HG03196 (cell line): ENCODE measurements at regions not wholly inside any gene's neighbourhood (a gene's known extent, or its start where the extent isn't known, plus 50 kb on each side); places are given as distances from the start of the nearest gene placed in this dataset.

Experiments used
- ATAC-seq: cut with Tn5 transposase; IDR thresholded peaks from one replicate; pipeline ENCODE4 v1.9.1; 2021; ENCODE audit not compliant: unreplicated experiment

DNA sequence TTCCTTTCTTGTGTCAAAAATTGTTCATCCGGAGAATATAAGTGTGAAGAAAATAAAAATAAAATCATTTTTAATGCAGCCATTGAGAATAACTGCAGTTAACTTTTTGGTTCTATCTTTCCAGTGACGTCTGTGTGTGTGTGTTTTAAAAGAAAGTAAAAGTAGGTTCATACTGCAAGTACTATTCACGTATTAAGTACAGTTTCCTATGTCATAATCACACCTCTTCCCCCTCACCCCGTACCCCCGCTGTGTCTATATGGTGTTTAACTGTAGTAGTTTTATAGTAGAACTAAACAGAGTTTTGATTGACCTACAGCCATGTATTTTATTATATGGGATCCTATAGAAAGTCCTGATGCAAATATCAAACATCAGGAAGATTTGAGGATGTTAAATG, 78.5 kb upstream of the CLCN4 start:
- no peak for ATAC-seq

DNA sequence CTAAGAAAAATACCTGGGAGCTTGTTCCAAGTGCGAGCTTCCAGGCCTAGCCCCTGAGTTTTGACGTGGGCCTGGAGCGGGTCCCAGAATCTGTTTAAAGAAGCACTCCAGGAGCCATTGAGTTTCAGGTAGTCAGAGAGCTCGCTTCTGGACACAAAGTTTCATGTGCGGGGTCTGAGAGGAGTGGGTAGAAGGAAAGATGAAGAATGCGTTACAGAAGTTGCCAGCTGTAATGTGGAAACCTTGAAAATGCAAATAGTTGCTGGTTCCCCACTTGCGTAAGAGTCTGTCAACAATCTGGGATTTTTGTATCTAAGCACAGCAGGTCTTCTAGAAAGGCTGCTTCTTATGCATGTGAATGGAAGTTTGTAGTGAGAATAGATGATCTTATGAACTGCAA, 77.5 kb upstream of the CLCN4 start:
- no peak for ATAC-seq

DNA sequence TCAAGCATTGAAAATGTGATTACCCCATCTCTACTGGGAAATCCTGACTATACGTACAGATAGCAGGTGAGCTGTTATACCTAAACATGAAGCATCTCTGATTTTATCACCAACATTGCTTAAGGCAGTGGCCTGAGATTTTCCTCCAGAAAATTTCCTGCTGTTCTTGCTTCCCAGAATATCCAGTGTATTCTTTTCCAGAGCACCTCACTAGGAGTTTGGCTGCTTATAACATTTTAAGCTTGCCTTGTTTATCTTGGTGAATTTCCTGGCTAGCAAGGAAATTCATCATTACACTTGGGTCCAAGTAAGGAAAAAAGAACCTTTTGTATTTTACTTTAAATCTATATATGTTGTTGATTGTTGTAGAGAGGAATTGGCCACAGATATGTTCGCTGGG, 73.0 kb upstream of the CLCN4 start:
- ATAC-seq: no peak

DNA sequence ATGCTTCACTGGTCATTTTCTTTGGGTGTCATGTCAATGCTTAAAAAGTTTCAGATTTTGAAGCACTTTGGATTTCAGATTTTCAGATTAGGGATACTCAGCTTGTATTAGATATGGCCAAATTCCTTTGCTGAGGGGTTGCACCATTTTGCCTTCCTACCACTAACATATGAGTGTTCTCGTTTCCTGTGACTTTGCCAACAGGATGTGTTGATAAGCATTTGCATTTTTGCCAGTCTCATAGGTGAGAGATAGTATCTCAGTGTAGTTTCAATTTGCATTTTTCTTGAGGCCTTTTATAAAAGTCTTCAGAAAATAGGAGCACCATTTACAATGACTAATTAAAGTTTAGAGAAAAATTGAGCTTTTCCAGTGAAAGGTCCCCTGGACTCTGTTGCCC, 71.6 kb upstream of the CLCN4 start:
- no peak for ATAC-seq

DNA sequence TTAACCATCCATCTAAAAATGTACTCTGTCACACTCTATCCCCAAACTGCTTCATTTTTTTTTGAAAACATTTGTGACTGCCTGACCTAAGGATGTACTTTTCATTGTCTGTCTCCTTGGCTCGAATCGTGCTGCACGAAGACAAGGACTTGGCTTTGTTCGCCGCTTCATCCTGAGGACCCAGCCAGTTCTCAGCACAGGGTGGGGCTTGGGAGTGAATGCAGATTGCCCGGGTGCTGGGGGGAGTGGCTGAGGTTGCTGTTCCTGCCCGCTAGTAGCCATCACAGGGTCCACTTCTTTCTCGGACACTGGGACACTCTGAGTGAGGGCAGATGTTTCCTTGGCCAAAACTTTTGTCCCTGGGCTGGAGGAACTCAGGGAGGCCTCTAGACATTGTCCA, 70.1 kb upstream of the CLCN4 start:
- ATAC-seq: no peak

DNA sequence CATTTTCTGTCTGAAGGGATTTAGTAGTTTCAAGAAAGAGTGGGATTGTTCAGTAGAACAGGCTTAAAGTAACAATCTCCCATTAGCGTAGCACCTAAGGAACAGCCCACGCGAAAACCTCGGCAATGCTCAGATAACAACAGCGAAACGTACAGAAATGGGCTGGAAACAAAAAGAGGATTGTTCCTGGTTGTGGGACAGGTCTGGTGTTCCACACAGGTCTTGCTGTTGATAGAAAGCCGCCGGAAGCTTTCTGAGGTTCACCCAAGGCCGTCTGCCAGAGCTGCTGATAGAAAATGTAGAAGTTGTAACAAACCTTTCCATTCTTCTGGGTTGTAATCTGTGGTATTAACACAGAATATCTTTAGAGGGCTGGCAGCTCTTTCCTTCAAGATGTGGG, 69.4 kb upstream of the CLCN4 start:
- no peak for ATAC-seq

DNA sequence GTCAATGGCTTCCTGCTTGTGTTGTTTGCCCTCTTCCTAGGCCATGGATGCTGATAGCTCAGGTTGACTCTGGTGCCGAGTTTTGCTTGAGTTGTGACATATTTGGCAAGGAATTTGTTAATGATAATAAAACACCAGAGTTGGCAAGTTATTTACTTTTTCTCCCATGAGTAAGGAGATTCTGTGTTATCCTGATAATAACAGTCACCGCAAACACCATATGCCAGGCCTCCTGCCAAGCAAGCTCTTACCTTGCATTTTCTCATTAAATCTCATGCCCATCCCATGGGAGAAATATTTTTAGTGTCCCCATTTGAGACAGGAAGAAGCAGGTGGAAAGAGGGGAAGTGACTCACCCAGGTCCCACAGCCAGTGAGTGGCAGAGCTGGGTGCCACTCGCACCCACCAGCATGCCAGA, 67.4 kb upstream of the CLCN4 start:
- ATAC-seq: no peak

DNA sequence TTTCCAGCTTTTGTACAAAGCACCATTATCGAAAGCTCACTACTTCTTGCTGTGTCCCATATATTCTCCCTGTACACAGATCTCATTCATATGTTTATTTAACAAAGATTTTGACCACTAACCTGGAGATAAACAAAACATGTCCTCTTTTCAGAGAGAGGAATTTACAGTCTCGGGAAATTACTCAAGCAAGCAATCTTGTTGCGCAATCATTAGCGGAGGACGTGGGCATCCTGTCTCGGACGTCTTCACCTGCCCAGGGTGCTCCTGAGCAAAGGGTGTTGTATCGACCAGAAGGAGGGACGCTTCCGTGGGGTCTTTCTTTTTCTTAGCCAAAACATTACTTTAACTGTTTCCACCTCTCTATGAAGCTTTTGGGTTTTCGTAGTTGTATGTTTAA, 66.5 kb upstream of the CLCN4 start:
- no peak for ATAC-seq

DNA sequence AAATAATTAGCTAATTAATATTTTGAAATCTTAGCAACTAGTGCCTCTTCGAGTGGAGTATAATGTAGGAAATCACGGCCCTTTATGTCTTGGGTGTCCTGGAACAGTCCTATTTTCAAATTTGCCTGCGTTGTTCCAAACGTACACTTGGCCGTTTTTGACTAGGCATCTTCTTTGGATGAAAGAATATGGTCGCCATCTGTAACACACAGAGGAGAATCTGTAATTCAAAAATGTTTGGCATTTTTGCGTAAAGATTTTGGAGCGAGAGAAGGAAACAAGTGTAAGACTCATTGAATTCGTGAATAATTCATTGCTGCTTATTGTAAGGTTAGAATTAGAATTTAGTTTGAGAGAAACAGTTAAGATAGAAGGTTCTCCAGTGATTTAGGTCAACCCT, 61.5 kb upstream of the CLCN4 start:
- ATAC-seq: no peak

DNA sequence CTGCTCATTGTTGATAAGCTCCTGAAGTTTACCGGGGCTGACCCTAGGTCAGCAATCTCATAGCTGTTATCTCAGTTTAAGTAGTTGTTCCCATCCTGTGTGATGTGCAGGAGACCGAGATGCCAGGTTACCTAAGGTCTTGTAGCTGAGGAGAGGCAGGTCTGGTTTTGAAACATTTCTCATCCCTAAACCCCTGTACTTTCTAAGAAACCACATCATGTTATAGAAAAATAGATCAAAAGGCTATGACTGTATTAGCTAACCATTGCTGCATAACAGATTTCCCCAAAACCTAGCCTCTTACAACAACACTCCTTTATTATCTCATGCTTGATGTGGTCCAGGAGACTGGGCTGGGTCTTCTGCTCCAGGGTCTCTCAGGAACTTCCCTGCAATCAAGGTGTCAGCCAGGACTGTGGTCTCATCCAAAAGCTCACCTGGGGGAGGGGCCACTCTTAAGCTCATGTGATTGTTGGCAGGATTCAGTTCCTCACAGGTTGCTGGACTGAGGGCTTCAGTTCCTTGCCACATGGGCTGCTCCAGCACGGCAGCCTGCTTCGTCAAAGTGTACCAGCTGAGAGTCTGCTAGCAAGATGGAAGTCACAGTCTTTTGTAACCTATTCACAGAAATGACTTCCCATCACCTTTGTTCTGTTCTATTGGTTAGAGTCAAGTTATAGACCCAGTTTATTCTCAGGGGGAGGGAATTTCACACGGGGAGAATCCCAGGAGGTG, 60.9 kb upstream of the CLCN4 start:
- ATAC-seq: no peak

DNA sequence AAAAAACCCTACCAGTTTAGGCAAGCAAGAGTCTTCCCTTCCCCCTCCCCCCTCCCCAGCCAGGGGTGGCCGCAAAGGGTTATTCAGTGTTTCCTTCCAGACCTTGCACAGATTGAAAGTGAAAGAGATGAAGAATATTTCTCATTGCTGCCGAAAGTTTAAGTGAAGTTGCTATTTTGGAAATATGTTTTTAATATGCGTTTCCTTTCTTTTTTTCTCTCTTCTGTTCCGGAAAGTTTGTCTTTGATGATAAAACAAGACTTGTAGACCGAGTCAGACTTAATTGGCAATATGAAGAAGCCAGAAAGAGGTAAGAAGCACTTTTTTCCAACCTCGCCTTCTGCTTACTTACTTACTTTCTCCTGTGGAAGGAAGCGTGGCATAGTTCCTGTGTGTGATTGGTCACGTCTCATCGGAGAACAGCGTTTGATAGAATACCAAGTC, 58.5 kb upstream of the CLCN4 start:
- ATAC-seq: peak; percentile 77

DNA sequence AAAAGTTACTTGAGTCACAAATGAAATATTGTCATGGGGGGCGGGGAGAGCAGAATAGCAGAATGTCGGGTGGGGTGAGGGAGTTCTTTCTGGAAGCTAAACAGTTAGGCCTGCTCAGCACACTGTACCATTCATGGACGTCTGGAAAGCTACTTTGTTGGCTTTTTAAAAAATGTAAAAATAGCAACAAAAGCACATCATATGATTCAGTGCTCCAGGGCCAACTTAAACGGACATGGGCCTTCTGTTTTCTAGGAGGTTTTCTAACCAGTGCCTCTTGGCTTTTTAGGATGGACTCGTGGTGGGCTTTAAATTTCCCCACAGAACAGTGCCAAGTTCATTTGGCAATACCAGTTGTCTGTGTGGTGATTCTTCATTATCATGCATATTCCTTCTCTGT, 57.4 kb upstream of the CLCN4 start:
- no peak for ATAC-seq

DNA sequence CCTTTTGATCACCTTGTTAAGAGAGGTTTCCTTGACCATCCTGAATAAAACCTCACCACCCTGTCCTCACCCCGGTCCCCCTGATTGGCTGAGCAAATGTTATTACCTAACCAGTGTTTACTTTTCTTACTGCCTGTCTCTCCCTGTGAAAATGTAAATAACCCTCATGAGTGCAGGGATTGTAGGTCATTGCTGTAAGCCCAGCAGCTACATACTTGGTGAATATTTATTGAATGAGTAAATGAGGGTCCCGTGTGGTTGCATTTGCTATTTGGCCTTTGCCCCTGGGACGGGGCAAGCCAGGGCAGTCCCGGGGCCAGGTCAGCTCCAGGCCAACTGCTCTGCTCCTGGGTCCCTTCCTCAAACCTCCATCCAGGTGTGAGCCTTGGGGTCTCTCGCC, 55.5 kb upstream of the CLCN4 start:
- ATAC-seq: no peak

DNA sequence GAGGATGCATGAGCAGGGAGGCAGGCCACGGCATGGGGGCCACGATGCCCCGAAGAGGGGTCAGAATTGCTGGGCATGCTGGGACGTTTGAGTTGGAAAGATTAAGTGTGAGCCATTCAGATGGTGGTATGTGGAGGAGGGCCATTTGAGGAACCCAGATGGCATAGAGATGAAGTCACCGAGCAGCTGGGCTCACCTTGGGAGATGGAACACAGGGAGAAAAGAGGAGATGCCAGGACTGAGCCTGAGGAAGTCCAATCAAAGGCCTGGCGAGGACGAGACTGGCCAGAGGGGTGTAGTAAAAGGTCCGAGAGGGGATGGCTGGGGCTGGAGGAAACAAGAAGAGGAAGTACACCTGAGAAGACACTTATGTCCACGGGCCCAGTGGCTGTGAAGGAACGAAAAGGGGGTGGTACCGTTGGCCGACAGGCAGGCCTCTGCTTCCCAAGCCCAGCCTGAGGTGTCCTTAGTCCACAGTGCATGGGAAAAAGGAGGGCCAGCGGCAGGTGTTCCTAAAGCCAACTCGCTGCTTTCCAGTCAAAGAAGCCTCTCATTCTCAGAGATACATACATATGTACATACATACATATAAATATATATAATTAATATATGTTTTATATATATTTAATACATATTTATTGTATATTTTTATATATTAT, 54.6 kb upstream of the CLCN4 start:
- no peak for ATAC-seq

DNA sequence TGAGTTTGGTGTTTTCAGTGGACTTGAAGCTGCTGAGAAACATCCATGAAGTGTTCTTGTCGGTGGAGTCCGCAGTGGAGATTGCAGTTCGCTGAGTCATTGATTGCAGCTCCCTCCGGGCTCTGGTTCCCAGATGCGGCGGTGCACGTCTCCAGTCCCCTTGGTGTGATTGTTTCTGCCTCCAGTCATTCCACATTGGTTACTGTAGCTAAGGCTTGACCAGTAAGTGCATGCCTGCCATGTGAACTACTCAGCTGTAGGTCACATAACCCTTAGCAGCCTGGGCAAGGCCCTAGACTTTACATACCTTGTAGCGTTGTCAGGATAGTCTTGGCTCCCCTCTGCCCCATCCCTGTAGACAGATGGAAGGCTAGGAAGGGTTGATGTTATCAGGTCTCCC, 53.8 kb upstream of the CLCN4 start:
- ATAC-seq: no peak

DNA sequence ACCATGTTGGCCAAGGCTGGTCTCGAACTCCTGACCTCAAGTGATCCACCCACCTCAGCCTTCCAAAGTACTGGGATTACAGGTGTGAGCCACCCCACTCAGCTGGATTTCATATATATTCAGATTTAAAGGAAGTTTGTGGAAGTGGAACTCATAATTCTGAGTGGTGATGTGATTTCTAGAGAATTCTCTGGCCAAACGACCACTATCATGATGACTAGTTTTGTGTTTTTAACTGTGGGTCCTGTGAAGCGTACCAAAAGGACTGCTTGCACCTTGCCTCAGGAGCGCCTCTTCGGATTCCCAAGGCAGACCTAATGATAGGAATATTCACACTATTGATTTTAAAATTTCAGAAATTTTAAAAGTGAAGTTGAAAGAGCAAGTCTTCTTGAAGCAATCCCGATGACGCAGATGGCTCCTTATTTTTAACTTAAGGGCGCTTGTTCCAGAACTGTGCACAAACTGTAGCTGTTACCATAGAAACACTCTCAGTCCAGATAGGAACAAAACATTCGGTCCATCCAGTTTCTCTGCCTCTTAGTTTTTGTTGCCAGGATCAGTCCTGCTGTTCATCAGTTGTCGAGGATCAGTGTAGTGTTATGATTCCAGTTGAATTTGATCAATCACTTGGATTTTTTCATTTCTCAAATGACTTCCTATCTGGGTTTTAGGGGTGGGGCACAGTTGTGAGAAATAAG, 51.7 kb upstream of the CLCN4 start:
- no peak for ATAC-seq

DNA sequence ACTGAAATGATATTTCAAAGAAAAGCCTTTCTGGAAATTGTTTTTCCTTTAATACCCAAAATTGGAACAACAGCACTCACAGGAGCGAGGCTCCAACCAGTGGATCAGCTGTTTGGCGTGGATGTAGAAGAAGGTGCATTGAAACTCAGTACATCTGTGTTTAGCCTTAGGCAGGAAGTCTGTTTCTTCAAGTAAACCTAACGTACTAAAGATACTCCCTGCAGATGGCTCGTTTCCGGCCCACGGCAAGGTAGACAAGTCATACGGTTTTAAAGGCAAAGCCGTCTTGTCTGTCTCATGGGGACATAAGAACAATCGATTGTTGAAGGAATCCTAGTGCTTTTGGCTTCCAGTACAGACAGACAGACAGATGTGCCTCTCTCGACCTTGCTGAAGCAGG, 50.0 kb upstream of the CLCN4 start:
- peak; percentile 60 for ATAC-seq
